ENCODE measurements at regions not wholly inside any gene's neighbourhood (a gene's known extent, or its start where the extent isn't known, plus 50 kb on each side); places are given as distances from the start of the nearest gene placed in this dataset.

DNA sequence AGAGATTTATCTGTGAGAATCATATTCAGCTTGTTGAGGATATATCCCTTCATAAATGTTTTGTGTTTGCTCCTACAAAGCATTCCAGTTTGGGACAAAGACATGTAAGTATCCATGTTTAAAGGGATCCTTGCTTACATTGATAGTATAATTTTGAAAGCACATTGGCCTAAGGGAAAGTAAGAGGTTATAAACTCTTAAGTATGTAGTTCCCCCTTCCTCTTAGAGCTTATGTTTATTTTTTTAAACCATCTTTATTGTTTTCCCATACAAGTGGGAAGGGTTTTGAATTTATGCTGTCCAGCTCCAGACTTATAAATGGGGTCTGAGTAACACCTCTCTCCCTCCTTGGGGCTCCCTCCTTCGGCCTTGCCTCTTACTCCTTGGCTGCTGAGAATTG, 481.5 kb downstream of the LMO4 start:
- TF ChIP-seq, protein P1, sequence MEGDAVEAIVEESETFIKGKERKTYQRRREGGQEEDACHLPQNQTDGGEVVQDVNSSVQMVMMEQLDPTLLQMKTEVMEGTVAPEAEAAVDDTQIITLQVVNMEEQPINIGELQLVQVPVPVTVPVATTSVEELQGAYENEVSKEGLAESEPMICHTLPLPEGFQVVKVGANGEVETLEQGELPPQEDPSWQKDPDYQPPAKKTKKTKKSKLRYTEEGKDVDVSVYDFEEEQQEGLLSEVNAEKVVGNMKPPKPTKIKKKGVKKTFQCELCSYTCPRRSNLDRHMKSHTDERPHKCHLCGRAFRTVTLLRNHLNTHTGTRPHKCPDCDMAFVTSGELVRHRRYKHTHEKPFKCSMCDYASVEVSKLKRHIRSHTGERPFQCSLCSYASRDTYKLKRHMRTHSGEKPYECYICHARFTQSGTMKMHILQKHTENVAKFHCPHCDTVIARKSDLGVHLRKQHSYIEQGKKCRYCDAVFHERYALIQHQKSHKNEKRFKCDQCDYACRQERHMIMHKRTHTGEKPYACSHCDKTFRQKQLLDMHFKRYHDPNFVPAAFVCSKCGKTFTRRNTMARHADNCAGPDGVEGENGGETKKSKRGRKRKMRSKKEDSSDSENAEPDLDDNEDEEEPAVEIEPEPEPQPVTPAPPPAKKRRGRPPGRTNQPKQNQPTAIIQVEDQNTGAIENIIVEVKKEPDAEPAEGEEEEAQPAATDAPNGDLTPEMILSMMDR (conservative IDR thresholded peaks at IDR 0.05): no peak
- TF ChIP-seq ZFX (IDR thresholded peaks at IDR 0.05): no peak

Measured in C4-2B (cell line).